RCC 7860 (cell line): ENCODE measurements at regions not wholly inside any gene's neighbourhood (a gene's known extent, or its start where the extent isn't known, plus 50 kb on each side); places are given as distances from the start of the nearest gene placed in this dataset.
"Not testable (repeated sequence)": the region's sequence is repeated elsewhere in the genome, so short reads cannot be mapped to it uniquely, and the experiment has no call there.

Source experiments
- DNase-seq: peaks from one replicate; pipeline ENCODE4 v3.0.0-alpha.2; 2015; ENCODE audit warnings: low spot score
- FAIRE-seq: peaks from 2 replicates; lab custom pipeline; 2012; peaks lifted over from hg19 to GRCh38; lab: Jason Lieb, UNC

DNA sequence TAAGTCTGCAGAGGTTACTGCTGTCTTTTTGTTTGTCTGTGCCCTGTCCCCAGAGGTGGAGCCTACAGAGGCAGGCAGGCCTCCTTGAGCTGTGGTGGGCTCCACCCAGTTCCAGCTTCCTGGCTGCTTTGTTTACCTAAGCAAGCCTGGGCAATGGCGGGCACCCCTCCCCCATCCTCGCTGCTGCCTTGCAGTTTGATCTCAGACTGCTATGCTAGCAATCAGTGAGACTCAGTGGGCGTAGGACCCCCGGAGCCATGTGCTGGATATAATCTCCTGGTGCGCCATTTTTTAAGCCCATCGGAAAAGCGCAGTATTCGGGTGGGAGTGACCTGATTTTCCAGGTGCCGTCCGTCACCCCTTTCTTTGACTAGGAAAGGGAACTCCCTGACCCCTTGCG, 1363.1 kb downstream of the HACE1 start:
- not testable (repeated sequence) for DNase-seq, FAIRE-seq

DNA sequence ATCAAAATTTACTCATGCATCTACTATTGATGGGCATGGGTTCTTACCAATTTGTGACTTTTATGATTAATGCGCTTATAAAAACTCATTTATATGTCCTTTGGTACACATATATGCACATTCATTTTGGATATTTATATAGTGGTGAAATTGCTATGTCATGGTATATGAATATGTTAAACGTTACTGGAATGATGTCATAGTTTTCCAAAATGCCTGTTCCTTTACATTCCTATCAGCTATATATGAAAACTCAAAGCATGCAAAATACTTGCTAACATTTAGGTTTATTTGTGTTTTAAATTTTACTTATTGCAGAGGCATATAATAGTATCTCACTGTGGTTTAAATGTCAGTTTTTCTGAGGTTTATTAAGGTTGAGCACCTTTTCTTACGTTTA, 1403.1 kb downstream of the HACE1 start:
- FAIRE-seq, result no peak
- DNase-seq, result no peak

DNA sequence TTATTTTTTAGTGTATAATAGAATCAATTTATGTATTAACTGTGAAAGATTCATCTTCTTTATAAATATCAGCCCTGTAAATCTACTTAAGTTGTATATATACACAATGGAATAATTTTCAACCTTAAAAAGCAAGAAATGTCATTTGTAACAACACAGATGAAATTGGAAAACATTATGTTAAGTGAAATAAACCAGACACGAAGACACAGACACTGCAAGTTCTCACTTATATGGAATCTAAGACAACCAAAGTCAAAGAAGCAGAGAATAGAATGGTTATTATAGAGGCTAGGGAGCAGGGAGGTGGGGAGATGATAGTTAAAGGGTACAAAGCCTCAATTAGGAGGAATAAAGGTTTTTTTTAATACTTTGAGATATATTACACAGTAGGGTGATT, 1404.4 kb downstream of the HACE1 start:
- DNase-seq (no peak), FAIRE-seq (no peak)

DNA sequence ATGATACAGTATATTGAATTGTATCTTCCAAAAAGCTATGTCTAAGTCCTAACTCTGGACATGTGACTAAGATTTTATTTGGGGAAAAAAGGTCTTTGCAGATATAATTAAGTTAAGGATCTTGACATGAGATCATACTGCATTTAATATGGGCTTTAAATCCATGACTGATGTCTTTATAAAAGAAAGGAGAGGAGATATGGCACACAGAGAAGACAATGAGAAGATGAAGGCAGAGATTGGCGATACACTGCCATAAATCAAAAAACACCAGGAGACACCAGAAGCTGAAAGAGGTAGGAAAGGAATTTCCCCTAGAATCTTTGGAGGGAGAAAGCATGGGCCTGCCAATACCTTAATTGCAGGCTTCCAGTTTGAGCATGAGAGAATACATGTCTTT, 1450.2 kb downstream of the HACE1 start:
- DNase-seq (no peak), FAIRE-seq (no peak)

DNA sequence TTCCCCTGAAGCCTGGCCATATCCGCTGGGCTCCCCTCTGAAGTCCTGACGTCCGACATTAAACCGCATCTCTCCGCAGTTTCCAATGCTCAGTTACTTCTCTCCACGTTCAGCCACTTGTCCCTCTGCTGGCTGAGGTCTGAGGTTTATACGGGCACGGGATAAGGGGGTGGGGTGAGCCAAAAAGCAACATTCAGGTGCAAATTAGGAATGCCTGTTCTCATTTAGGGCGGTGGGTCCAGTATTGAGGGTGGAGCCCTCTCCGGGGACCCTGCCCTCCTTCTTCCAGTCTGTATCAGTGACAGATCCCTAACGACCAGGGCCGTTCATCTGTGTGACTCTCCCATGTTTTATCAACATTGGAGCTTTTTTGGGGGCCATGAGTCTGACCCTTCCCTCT, 1454.4 kb downstream of the HACE1 start:
- FAIRE-seq, result no peak
- no peak for DNase-seq

DNA sequence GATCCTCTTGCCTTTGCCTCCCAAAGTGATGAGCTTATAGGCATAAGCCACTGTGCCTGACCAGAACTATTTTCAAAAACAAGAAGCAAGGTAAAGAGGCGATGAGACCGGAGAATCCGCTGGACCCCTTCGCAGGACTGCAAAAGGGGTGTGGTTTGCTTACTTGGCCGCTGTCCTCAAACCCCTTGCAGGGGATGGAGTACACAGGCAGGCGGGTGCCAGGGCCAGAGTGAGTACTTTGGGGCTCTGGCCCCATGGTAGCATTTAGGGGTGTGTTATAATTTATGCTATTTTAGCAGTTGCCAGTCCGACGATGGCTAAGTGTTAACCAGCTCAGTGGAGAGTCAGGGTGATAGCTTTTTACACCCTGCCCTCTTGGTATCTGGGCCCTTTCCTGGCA, 1454.9 kb downstream of the HACE1 start:
- no peak for FAIRE-seq
- DNase-seq, result no peak

DNA sequence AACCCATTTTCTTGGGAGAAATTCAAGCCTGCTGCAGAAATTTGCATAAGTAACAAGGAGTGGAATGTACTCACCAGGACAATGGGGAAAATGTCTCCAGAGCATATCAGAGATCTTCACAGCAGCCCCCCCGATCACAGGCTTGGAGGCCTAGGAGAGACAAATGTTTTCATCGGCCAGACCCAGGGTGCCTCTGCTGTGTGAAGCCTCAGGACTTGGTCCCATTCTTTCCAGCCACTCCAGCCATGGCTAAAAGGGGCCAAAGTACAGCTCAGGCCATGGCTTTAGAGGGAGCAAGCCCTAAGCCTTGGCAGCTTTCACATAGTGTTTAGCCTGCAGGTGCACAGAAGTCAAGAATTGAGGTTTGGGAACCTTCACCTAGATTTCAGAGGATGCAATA, 1463.0 kb downstream of the HACE1 start:
- DNase-seq (no peak), FAIRE-seq (no peak)

DNA sequence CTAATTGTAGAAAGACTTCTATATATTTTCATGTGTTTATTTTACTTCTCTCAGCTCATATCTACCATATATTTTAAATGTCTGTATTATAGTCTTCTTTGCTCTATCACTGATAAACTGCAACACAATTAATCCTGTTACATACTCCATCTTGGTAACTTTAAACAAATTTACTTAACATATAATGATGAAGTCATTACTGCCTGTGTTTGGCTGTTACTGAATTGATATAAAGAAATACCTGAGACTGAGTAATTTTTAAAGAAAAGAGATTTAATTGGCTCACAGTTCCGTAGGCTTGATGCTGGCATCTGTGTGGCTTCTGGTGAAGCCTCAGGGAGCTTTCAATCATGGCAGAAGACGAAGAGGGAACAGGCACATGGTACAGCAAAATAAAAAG, 1480.4 kb downstream of the HACE1 start:
- no peak for DNase-seq
- no peak for FAIRE-seq

DNA sequence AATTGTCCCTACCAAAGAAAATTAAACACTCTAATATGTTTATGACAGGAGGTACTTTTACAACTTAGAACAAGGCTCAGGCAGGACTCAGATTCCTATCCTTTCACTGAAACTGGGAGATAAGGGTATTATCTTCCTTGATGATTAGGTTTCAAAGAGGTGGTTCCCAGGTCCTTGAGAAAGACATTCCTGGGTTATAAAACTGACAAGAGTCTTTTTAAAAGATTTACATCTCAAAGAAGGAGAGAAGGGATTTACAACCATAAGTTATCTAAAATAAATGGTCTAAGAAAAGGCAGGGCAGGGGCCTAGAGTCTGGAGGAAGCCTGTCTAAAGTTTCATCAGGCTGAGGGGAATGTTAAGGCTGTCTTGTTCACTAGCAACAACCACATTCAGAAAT, 1492.5 kb downstream of the HACE1 start:
- no peak for DNase-seq
- FAIRE-seq, result no peak

DNA sequence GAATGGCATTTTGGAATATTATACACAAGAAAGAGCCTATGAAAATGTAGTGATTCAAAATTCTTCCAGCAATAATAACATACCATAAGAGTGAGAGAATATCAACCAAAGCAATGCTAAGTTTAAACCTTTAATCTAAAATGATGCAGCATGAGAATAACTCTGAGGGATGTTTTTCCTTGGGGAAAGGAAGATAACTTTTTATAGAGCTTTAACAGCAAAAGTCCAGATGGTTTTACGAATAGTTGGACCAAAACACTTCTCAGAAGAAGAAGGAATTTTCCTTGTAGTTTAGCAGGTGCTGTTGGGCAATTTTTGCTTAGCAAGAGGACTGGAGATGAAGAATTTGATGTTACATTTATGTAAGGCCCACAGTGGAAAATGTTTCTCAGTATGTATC, 1503.2 kb downstream of the HACE1 start:
- no peak for DNase-seq
- no peak for FAIRE-seq

DNA sequence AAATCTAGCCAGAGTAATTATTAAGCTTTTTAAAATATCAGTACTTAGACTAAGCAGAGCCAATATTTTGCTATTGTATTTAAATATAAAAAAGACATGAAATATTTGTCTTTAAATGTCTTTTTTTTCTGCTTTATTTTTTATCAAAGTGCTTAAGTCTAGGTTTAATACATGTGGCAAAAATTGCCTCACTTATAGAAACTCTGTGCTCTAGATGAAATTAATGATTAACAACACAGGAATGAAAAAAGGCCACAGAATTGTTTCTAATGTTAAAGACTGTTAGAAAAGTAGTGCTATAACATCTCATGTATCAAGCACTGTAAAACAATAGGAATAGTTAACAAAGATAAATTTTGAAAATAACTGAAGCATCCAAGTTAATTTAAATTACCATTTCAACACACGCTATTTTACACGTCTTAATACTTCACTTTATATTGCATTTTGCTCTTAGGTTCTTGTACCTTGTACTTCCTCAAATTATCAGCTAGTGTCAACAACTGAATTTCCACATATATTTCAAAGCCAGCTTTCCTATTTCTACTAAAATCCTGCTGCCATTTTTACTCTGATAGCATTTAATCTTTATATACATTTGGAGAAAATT, 1515.1 kb downstream of the HACE1 start:
- DNase-seq (no peak), FAIRE-seq (no peak)

DNA sequence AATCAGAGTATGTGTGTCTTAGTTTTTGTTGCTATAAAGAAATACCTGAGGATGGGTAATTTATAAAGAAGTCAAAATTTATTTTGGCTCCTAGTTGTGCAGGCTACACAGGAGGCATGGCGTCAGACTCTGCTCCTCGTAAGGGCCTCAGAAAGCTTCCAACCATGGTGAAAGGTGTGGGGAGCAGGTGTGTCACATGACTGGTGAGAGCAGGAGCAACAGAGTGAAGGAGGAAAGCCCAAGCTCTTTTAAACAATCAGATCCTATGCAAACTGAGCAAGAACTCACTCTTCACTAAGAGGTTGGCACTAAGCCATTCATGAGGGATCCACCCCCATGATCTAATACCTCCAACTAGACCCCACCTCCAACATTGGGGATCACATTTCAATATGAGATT, 1524.3 kb downstream of the HACE1 start:
- DNase-seq (no peak), FAIRE-seq (no peak)

DNA sequence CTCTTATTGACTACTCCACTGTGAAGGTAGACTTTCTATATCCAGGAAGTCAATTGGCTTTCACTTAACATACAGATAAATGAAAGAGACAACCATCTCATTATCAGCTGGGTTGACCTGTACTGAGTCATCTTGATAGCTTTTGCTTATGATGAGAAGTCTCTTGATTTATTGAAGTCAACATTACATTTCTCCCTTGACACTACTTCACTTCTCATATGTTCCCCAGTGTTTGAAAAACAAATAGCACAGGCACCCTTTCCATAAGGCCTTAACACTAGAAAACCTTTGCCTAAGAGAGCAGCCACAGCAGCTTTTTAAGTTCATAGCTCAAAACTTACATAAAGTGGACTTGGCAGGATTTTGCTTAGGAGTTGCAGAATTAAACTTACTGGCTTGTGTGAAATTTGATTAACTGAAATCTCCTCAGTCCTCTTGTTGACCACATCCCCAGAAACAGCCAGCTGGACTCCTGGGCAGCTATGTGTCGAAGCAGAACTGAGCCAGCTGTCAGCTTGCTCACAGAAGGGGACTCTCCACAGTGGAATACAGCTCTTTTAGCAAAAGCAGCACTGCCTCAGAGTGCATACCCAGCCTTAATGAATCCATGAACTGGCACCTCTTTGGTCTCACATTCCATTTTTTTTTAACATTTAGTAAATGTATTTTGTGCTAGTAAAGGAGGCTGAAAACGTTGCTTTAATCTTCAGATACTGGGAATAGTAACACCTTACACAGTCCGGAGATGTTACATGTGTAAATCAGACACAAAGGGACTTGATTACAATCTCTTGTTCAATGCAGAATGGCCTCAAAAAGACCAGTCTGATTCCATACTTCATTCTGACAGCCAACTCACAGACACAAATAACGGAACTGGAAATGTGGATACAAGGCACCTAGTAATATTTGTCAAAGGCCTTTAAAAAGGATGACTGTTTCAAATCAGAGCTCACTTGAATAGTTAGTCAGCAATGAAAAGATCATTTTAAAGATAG, 1532.7 kb downstream of the HACE1 start:
- FAIRE-seq (no peak), DNase-seq (no peak)

DNA sequence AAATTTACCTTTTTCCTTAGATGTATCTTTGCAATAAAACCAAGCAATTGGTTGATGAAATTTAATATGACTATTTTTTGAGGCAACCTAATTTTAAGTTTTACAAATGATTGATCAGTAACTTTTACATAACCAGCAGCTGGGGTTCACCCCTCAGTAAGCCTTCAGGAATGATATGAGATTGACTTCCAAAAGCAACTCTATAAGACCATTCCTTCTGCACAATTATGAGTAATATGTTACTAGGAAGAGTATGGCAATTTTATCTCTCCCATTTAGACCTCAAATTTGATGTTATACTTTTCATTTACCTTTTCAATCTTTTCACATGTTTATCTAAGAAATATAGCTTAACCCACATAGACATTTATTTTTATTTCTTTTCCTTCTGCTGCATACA, 1546.3 kb downstream of the HACE1 start:
- DNase-seq (no peak), FAIRE-seq (no peak)

DNA sequence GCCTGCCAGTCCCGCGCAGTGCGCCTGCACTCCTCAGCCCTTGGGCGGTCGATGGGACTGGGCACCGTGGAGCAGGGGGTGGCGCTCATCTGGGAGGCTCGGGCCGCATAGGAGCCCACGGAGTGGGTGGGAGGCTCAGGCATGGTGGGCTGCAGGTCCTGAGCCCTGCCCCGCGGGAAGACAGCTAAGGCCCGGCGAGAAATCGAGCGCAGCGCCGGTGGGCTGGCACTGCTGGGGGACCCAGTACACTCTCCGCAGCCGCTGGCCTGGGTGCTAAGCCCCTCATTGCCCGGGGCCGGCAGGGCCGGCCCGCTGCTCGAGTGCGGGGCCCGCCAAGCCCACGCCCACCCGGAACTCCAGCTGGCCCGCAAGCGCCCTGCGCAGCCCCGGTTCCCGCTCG, 1565.3 kb downstream of the HACE1 start:
- not testable (repeated sequence) for DNase-seq, FAIRE-seq

DNA sequence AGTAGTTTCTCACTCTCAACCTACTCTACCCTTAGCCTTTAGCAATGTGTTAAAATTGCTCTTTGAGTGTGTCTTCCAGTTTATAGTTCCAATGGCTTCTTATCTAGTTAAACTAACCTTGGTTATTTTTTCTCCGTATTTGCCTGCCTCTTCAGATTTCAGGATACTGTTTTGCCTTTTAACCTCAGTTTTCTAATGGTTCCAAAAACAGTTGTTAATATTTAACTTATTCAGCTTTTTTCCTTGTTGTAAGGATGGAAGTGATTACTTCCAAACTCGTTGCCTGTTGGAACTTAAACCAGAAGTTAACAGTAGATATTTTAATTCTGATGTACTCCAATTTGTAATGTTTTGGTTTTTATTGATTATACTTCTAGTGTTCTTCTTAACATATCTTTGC, 1574.9 kb downstream of the HACE1 start:
- DNase-seq, result no peak
- FAIRE-seq, result no peak

DNA sequence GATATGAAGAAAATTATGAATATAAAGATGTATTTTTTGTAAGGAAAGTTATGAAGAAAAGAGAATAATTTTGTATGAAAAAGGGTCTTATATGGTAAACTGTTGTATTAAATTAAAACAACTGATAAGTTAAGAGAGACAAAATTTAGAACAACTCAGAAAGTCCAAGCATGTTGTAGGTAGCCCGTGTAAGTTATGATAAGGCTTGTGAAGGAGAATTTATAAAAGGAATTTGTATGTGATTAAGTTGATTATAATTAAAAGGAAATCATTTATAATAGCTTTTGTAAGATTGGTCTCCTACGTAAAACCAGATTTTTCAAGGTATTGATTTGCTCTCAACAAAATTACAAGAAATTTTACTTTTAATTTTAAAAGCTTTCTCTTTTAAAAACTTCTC, 1579.3 kb downstream of the HACE1 start:
- FAIRE-seq (no peak), DNase-seq (no peak)

DNA sequence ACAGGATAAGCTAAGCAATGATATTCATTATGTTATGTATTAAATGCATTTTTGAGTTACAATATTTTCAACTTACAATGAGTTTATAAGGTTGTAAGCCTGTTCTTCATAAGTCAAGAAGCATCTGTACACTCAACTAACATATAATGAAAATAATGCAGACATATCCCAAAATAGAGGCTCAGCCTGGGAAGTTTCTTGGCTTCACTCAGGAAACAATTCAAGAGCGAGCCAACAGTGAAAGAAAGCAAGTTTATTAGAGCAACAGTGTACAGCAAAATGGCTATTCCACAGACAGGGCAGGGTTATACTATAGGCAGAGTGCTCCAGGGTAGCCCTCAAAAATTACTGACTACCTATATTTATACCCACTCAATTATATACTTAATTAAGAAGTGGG, 1581.8 kb downstream of the HACE1 start:
- DNase-seq (no peak), FAIRE-seq (no peak)

DNA sequence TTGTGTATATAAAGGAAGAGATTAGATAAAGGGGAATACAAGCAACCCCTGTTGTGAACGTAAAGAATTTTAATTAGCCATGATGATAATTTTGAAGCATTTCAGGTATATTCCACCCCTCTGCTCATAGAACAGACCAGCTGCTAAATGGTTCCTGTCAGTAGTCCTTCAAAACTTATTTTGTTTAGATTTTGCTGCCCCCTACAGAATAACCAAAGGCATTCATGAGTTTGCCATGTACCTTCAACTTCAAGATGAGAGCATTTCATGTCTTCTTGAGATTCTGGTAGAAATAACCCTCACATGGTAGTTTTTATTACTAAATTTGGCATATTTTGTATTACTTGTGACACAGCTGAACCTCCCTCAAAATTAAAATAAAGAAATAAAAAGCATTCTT, 1586.7 kb downstream of the HACE1 start:
- FAIRE-seq, result no peak
- no peak for DNase-seq

DNA sequence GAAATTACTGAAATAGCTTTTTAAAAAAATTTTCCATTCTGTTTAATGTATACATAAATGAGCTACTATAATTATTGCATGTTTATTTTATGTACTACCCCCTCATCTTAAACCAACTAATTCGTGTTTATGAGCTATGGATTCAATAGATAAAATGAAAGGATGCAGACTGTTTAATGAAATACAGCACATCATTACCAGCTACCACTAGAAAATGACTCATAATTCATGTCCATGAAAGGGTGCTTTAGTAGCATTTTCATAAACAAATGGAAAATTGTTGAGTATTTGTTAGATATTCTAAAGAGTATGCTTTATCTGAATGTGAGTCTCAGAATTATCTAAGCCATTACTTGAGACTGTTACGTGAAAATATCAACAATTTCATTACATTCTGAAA, 1590.1 kb downstream of the HACE1 start:
- DNase-seq, result no peak
- no peak for FAIRE-seq

DNA sequence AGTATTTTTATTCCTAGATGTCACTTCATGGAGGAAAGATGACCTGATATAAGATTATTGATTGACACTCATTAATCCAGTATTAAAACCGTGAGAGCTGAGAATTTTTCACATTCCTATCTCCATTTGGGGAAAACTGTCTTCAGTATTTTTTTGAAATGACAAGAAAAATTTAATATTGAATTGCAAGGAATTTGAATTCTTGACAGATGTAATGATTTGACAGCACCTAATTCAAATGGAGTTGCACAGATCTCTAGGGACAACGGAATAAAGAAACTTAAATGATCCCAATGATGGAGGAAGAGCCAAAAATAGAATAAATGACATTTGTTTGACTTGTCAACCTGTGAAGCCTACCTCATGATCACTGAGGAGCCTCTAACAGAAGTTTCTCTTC, 1591.4 kb downstream of the HACE1 start:
- DNase-seq (no peak), FAIRE-seq (no peak)

DNA sequence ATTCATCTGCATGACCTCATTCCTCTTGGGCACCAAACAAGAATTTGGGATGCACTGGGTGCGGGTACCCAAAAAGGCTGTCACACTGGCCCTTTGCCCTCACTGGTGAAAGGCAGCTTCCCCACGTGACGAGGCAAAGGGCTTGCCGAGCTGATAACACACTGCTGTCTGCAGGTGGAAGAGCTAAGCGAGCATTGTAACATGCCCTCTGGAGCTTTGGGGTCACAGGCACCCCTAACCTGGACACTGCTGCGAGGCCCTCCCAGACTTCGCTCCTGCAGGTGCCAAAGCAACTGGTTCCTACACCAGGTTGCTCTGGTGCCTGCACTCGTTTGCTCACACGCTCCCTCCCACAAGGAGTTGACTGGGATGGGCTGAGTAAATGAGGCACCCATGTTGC, 1595.7 kb downstream of the HACE1 start:
- FAIRE-seq (no peak), DNase-seq (no peak)
